Stimulated activated CD8-positive, alpha-beta memory T cell treated with anti-CD3 and anti-CD28 coated beads, Interleukin-12 subunit alpha, Interleukin-12 subunit beta, amount 100 ng/mL, for 1 hour (primary cell): ENCODE measurements at regions not wholly inside any gene's neighbourhood (a gene's known extent, or its start where the extent isn't known, plus 50 kb on each side); places are given as distances from the start of the nearest gene placed in this dataset.

ENCODE experiments used
- DNase-seq: peaks from one replicate; pipeline ENCODE4 v3.0.0-alpha.2; 2020; ENCODE audit warnings: low read depth

DNA sequence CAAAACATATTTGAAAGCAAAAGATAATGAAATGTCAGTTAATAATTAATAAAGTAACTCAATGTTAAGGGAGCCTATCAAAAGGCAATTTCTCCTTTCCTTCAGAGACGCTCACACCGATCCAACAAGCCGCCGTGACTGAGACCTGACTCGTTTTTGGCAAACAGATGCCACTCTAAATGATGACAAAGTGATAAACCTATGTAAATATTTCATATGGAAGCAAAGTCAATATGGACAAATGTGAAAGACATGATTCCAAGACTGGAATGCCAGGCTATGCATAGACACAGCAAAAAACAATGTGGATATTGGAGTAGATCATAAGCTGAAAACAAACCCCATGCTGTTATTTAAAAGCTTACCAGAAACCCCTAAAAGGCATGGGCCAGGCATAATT is 137.2 kb upstream of the SUCLG2 start:
- DNase-seq, result no peak

DNA sequence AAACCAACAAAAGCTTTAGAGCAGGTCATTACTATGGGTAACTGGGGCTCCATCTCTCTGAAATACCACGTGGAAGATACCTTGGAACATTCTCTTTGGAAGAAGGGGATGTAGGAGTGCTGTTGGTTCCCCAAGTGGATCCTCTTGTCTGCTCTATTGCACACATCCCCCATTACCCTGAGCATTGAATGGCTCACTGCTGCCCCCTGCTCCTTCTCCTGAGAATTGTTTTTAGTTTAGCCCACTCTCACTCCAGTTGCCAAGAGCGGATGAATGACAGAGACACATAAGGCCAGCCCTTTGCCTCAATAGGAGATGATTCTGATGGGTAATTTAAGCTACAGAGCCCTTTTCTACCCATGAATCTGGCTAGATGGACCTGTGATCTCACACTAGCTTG is 135.6 kb upstream of the SUCLG2 start:
- DNase-seq, result peak; percentile 52

DNA sequence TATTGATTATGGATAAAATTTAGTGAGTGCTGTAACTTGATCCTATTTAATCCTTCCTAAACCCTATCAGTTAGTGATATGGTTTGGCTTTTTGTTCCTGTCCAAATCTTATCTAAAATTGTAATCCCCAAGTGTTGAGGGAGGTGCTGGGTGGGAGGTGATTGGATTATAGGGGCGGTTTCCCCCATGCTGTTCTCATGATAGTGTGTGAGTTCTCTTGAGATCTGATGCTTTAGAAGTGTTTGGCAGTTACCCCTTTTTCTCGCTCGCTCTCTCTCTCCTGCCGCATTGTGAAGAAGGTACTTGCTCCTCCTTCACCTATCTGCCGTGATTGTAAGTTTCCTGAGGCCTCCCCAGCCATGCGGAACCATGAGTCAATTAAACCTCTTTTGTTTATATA is 134.0 kb upstream of the SUCLG2 start:
- DNase-seq, result no peak

DNA sequence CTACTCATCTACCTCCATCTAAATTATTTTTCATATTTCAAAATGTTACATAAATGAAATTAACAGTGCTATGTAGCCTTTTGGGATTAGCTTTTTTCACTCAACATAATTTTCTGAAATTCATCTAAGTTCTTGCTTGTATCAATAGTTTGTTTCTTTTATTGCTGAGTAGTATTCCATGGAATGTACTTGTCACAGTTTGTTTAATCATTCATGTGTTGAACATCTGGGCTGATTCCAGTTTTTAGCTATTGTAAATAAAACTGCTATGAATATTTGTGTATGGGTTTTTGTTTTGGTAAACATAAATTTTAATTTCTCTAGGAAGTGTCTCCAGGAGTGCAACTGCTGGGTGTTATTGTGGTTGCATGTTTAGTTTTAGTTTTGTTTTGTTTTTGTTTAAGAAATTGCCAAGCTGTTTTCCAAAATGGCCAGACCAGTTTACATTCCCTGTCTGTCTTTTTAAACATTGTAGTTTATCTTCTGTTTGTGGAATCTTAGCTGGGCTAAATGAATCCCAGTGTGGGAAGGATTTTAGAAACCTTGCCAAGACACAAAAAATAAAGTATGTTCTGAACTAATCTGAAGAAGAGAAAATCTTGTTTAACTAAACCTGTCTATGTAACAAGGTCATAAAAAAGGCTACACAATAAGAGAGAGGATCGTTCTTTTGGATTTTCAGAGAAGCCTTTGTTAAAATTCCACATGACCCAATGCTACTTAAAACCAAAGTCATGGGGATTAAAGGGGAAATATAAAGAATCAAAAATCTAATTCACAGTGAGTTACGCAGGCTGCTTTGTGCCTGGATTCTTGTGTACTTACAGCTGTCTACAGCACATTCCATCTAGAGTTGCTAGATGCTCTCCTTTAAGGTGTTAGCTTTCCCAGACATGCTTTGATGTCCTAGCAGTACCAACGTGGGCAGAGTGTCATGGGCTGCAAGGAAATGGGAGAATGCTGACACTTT is 129.2 kb upstream of the SUCLG2 start:
- no peak for DNase-seq

DNA sequence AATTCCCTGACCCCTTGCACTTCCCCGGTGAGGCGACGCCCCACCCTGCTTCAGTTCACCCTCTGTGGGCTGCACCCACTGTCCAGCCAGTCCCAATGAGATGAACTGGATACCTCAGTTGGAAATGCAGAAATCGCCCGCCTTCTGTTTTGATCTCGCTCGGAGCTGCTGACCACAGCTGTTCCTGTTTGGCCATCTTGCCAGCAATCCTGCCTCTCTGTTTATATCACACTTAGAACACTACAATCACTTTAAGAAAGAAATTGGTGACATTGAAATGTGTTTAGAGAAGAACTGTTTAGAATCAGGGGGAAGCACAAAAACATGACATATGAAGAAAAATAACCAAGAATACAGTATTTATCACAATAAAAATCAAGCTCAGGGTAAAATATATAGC is 127.5 kb upstream of the SUCLG2 start:
- no peak for DNase-seq

DNA sequence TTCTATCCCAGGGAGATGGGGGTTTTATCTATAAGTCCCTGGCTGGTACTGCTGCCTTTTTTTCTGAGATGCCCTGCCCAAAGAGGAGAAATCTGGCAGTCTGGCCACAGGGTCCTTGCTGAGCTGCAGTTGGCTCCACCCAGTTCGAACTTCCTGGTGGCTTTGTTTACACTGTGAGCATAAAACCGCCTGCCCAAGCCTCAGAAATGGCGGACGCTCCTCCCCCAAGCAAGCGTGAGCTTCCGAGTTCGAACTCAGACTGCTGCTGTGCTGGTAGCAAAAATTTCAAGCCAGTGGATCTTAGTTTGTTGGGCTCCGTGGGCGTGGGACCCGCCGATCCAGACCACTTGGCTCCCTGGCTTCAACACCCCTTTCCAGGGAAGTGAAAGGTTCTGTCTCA is 126.8 kb upstream of the SUCLG2 start:
- DNase-seq, result no peak

DNA sequence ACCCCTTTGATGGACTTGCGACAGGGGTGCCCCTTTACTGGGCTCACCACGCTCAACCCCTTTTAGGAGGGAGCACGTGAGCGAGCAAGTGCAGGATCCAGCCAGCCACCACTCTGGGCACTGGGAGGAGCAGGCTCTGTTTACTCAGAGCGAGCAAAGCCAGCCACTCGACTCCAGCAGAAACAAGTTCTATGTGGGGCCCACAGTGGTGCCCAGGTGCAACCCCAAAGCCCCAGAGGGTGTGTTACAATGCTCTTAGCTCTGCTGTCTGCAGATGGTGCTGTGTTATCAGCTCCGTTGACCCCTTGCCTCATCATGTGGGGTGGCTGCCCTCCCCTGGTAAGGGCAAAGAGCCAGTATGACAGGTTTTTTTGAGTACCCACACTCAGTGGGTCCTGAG is 120.3 kb upstream of the SUCLG2 start:
- DNase-seq, result no peak

DNA sequence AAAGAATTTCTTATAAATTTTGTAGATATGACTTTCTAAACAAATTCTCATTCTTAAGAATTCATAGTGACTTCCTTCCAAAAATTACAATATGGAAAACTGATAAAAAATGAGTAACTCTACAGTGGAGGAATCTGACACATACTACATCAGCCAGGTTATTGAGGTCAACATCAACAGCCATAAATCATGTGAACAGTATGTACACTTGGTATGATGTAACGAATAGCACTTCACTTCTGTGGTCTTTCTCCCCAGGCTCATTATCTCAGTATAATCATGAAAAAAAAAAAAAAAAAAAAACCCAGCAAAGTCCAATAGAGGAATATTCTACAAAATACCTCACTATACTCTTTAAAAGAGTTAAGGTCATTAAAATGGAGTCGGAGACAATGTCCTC is 111.2 kb upstream of the SUCLG2 start:
- no peak for DNase-seq

DNA sequence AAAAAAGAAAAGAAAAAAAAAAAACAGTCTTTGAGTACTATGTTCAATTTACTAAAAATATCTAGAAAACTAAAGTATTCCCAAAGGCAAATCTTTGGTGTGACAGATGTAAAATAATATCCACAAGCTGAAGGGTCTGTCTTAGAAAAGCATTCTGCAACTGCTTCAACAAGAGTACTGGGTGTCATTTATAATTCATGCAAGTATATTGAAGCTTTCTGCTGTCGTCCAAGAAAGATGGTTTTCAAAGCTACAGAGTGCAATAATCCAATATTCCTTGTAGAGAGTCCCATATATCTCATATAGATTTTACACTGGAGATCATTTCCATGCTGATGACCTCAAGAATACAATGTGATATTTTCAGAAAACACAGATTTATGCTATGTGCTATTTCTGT is 90.9 kb upstream of the SUCLG2 start:
- no peak for DNase-seq

DNA sequence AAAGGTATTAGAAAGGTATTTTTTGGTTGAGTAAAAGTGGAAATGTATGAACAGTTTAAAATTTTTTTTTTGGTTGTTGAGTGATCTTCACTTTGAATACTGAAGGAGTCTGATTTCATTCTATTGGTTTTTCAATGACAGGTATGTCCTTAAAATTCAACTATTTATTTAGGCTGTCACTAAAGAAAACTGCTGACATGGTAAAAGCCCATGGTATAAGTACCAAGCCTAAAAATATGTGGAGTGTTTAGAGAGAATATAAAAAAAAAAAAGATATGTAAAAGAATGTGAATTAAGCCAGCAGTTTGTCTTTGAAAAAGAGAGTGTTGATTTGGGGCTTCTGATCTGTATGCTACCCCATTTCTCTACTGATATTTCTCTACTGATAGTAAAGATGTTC is 90.3 kb upstream of the SUCLG2 start:
- DNase-seq, result no peak

DNA sequence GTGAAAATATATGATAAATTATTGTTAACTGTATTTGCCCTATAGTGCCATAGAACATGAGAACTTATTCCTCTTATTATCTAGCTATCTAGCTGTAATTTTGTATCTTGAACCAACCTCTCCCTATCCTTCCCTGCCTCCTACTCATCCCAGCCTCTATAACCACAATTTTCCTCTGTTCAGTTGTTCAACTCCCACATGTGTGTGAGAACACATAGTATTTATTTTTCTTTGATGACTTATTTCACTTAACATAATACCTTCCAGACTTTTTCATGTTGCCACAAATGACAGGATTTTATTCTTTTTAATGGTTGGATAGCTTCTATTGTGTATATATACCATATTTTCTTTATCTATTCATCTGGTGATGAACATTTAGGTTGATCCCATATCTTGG is 85.4 kb upstream of the SUCLG2 start:
- DNase-seq, result no peak

DNA sequence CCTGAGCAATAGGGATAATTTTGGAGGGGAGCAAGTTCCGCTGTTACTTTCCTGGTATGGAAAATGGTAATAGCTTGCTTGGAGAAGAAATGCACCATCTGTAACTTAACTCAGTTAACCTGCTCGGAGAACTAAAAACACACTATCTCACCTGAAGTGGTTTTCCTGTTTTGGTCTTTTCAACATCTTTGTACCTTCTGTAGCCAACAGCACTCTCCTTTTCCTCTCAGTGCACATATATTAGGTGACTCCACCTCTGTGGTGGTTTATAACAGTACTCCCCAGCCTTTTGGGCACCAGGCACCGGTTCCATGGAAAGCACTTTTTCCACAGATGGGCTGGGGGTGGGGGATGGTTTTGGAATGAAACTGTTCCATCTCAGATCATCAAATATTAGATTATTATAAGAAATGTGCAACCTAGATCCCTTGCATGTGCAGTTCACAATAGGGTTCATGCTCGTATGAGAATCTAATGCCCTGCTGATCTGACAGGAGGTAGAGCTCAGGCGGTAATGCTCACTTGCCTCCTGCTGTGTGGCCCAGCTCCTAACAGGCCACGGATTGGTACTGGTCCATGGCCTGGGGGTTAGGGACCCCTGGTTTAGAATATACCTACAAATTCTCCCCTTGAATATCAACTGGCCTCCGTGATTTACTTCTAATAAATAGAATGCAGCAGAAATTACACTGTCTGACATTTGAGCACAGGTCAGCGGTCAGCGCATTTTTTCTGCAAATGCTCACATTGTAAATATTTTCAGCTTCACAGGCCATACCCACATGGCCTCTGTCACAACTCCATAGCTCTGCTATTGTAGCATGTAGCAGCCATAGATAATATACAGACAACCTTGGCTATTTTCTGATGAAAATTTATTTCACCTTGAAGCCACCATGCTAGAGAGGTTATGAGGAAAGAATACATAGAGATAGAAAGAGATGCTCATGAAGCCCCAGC is 83.8 kb upstream of the SUCLG2 start:
- DNase-seq, result no peak

DNA sequence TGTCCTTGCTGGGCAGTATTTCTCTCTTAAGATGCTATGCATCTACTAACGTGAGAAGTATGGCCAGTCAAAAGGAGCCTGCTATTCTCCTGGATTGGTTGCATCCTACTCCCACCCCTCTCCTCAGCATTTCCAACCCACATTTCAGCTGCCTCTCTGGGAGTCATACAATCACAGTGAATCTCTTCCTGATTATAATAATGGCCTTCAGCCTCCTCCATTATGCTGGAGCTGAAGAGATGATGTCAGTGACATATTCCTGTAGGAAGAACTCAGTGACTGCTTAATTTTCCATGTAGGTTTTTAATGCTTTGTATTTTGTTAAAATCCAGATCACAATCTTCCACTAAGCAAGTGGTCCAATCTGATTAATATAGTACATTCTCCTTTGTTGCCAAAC is 82.7 kb upstream of the SUCLG2 start:
- DNase-seq, result no peak

DNA sequence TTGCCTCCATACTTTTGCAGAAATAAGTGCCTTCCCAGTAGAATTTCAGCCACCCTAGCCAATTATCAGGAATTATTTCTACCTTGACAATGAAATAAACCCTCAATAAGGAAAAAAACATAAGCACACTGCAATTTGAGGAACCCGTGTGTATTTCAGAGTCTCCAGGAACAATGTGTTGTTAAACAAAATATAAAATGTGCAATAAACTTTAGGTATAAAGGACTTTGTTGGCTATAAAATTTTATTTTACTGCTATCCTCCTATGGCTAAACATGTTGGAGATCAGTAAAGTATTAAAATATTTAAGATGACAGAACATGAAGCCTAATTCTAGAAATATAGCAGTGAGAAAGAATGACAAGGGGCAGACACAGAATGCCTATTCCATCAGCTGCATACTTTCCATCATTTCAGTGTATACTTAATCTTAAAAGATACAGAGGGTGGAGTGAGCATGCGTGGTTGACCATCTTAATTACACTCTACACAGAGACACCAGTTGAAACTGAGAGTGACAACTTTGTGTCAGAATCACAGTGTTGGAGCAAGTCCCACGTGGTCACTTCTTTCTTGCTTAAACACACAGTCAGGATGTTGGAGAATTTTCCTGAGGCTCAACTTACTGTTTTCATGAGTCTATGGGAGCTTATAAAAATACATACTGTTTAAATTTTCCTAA is 79.0 kb upstream of the SUCLG2 start:
- DNase-seq, result no peak

DNA sequence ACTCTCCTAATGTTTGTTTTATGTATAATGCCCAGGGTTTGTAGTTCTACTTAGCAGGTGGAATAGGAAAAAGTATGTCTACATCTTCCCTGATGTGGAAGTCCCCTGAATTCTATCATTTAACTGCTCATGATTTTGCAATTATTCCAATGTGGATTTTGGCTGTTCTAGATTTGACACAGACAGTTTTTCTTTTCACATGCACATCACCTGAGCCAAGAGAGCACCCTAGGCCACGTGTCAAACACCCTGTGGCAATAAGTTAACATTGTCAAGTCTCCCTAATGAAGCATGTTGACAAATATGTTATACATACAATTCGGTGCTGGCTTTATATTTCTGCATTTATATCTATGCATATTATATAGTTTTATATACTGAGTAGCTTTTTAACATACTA is 70.0 kb upstream of the SUCLG2 start:
- no peak for DNase-seq

DNA sequence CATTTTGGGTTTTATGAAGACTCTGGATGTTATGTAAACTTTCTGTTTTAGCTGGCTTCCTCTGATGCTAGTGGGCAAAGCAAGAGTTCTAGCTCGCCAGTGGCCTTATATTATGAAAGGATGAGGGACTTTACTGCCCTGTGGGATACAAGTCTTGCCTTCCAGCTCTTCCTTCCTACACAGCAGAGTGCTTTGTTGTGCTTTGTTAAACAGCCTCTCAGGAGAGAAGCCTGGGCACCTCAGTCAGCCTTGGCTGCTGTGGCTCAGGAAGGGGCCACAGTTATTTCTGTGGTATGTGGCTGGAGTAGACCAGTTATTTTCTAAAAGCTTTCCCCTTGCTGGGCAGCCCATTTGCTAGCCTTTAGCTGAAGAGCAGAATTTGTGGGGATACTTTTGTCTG is 69.5 kb upstream of the SUCLG2 start:
- DNase-seq, result no peak

DNA sequence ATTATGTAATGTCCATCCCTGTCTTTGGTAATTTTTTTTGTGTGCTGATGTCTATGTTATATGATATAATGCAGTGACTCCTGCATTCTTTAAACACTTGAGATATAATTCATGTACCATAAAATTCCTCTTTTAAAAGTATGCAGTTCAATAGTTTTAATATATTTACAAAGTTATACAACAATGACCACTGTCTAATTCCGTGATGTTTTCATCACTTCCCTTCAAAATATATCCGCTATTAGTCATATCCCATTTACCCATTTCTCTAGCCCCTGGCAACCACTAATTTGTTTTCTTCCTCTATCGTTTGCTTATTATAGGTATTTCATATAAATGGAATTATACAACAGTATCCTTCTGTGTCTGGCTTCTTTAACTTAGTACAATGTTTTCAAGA is 64.9 kb upstream of the SUCLG2 start:
- no peak for DNase-seq

DNA sequence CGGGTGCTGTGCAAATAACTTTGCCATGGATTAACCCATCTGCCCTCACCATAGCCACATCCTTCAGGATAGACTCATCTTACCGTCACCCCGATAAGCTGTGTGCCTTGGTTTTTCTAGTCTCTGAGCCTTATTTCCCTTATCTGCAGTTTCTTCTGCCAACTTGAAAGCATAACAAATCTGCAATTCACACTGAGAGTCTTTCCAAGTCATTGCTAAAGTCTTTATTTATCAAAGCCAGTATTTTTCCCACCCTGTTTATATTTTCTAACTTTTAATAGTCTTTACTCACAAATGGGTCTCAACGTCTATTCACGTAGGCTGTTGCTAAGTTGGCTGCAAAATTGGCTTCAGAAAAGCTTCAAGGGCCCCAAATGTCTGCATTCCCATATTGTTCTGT is 61.6 kb upstream of the SUCLG2 start:
- DNase-seq, result no peak

DNA sequence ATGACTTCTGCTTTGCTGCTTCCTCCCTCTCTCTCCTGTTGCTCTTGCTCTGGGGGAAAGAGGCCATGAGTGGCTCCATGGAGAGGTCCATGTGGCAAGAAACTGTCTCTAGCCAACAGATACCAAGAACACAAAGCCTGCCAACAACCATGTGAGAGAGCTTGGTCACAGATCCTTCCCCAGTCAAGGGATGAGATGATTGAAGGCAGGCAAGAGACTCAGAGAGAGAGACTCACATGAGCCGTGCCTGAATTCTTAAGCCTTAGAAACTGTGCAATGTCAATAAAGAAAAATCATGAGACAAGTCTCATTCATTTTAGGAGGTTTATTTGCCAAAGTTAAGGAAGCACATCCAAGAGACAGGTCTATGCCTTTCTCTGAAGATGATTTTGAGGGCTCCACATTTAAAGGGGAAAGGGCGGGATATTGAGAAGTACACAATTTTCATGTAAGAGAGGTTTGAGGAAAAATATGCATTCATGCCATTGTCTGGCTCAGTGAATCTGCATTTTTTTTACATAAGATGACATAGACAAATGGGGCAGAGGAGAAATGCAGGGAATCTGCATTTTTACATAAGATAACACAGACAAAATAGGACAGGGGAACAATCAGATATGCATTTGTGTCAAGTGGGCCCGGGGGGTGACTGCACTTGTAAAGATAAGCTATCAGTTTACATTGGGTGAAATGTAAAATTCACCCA is 59.5 kb upstream of the SUCLG2 start:
- DNase-seq, result no peak

DNA sequence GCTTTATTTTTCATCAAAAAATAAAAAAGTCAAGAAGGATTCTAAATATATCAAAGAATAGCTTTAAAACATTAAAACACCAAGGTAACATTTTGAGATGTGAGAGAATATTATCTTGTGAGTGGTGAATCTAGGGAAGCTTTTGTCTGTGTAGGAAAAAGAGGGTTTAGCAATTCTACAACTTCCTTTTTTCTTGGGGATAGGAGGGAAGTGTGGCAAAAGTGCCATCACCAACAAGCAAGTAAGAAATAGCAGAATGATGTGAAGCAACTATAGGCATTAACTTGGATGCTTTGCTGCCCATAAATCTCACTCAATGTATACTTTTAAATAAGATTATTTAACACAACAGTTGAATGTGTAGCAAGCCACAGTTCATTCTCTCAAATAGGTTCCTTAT is 57.8 kb upstream of the SUCLG2 start:
- DNase-seq, result no peak

DNA sequence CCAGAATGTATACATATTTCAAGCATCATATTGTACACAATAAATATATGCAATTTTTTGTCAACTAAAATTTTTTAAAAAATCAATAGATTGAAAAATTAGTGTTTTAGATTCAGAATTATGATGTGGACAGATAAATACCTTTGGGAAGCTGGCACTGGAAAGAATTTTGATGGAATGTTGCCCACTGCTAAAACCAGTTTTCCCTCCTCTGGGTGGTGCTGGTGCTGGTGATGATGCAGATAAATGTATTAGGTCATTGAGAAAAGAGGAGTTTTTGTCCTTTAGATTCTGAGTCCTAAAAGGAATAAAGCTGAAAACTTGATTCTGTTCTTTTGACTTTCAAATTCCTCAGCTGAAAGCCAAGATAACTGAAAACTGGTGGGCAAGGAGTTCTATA is 56.0 kb upstream of the SUCLG2 start:
- DNase-seq, result no peak

DNA sequence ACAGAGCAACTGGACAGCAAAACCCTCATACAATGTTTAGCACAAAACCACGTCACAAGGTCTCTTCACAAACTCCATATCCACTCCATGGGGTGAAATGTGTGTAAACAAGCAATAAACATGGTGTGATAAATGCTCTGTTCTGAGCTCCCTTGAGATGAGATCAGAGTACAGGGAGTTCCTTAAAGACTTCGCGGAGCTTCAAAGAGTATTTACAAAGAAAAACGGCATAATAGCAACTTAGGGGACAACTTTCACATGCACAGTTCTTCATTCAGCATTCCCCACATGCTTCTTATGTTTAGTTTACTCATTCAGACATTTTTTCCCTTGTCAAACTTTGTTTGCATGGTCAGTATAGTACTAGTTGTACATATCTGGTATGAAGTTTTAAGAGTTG is 52.5 kb upstream of the SUCLG2 start:
- DNase-seq, result no peak
